Kidney (tissue), 13 donors: ENCODE measurements at regions not wholly inside any gene's neighbourhood (a gene's known extent, or its start where the extent isn't known, plus 50 kb on each side); places are given as distances from the start of the nearest gene placed in this dataset.

Experiments used
- DNase-seq, 5 donors: peaks; one replicate each; pipeline ENCODE4 v3.0.0-alpha.2; 2013 to 2020
- FAIRE-seq: peaks from 2 replicates; lab custom pipeline; 2012; peaks lifted over from hg19 to GRCh38; lab: Jason Lieb, UNC
- H3K27ac ChIP-seq, 2 donors: one replicate each; pipeline ENCODE4 v1.7.0; 2013; ENCODE audit warnings: low read depth in 2 of 2, low read length in 2 of 2, inconsistent platforms in 1 of 2
- H3K27me3 ChIP-seq: one replicate; pipeline ENCODE4 v1.7.1; 2013; ENCODE audit warnings: low read length, inconsistent platforms; ENCODE audit not compliant: control insufficient read depth, insufficient read depth
- H3K36me3 ChIP-seq, 3 donors: one replicate each; pipeline versions ENCODE4 v1.7.0 to v1.7.1; 2013; ENCODE audit warnings: low read length in 3 of 3, control low read depth in 1 of 3, inconsistent platforms in 1 of 3; ENCODE audit not compliant: insufficient read depth in 3 of 3, control insufficient read depth in 2 of 3
- H3K4me1 ChIP-seq, 3 donors: one replicate each; pipeline versions ENCODE4 v1.7.0 to v1.7.1; 2013; ENCODE audit warnings: low read length in 3 of 3, inconsistent platforms in 1 of 3, low read depth in 1 of 3; ENCODE audit not compliant: control insufficient read depth in 2 of 3, insufficient read depth in 2 of 3
- H3K4me3 ChIP-seq, 3 donors: one replicate each; pipeline versions ENCODE4 v1.7.0 to v1.8.1; 2013; ENCODE audit warnings: low read length in 3 of 3, control low read depth in 1 of 3, inconsistent platforms in 1 of 3
- H3K9ac ChIP-seq, 3 donors: one replicate each; pipeline versions ENCODE4 v1.7.0 to v1.7.1; 2013; ENCODE audit warnings: low read length in 3 of 3, control low read depth in 1 of 3, inconsistent platforms in 1 of 3
- H3K9me3 ChIP-seq, 3 donors: one replicate each; pipeline versions ENCODE4 v1.7.0 to v1.7.1; 2013; ENCODE audit warnings: low read length in 3 of 3, control low read depth in 1 of 3, inconsistent platforms in 1 of 3; ENCODE audit not compliant: control insufficient read depth in 2 of 3, insufficient read depth in 1 of 3
- intact Hi-C: fragments of 100-400 bp; cut with DNase I; formaldehyde crosslinking; loops from one replicate; pipeline ENCODE4 v1.11.1; 2022
- TF ChIP-seq, protein P1 (sequence below): IDR thresholded peaks from 3 replicates; pipeline ENCODE4 v1.5.1; 2012; ENCODE audit warnings: mild to moderate bottlenecking, moderate library complexity, borderline replicate concordance; ENCODE audit not compliant: insufficient read depth; ENCODE audit errors: extremely low read depth
- donor health status: control.
- donor health status: control.
- donor health status: control.
- donor health status: control.
- donor health status: control.
- donor health status: DM: yes; HTN: yes; CAD: no.
- donor health status: Normal renal cell carcinoma (clear cell type).

DNA sequence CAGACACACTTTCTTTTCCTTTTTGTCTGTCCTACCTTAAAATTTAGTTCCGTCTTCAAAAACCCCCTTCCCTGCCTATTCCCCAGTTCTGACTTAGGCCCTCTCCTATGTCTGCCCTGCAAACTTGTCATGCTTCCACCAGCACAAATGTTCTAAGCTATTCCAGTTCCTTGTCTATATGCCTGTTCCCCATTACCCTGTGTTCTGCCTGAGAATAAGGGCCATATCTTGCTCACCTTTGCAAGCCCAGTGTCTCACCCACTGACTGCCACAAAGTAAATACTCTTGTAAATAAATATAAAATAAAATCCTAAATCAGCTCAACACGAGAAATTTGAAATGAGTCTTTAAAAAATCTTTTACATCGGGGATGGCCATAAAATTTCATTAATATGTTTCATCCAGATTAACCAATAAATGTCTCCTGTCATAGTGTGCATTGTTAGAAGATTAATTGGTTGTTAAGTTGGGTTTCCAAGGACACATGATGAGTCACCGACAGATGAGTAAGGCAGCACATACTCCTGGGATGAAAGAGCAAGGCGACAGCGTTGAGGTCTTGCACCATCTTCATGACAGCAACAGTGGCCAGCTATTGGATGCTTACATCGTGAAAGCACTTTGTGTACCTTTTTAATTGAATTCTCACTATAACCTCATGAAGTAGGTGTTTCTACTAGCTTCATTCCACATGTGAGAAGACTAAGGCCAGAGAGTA lies 92.6 kb upstream of the NGF start:
- DNase-seq (no peak), FAIRE-seq (no peak)
- no peaks in the 10 kb centered on the region for H3K9me3 ChIP-seq
- no peaks in the 10 kb centered on the region for H3K27me3 ChIP-seq
- no peak overlapping the region for H3K4me3 ChIP-seq
- intact Hi-C loops: no loop called here
- no peak overlapping the region for H3K27ac ChIP-seq
- H3K4me1 ChIP-seq: peaks cover 0 to 6% (median 0%) of the 10 kb centered on the region in 3 donors
- H3K36me3 ChIP-seq: no peaks in the 10 kb centered on the region
- TF ChIP-seq, protein P1, sequence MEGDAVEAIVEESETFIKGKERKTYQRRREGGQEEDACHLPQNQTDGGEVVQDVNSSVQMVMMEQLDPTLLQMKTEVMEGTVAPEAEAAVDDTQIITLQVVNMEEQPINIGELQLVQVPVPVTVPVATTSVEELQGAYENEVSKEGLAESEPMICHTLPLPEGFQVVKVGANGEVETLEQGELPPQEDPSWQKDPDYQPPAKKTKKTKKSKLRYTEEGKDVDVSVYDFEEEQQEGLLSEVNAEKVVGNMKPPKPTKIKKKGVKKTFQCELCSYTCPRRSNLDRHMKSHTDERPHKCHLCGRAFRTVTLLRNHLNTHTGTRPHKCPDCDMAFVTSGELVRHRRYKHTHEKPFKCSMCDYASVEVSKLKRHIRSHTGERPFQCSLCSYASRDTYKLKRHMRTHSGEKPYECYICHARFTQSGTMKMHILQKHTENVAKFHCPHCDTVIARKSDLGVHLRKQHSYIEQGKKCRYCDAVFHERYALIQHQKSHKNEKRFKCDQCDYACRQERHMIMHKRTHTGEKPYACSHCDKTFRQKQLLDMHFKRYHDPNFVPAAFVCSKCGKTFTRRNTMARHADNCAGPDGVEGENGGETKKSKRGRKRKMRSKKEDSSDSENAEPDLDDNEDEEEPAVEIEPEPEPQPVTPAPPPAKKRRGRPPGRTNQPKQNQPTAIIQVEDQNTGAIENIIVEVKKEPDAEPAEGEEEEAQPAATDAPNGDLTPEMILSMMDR: no peak
- no peak overlapping the region for H3K9ac ChIP-seq

DNA sequence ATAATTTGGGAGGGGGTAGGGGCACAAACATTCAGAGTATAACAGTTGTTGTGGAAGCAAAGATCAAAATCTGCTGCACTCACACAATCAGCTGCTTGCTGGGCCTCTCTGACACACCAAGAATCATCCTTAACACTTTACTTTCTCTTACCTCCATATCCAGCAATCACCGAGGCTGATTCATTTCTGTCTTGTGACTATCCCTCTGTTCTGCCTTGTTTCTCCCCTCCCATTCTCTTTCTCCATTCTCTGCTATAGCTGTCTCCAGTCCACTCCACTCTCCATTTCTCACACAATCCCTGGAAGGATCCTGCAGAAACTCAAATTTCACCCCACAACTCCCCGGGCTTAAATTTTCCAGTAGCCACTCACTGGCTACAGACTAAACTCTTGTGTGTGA lies 91.8 kb upstream of the NGF start:
- H3K36me3 ChIP-seq: no peaks in the 10 kb centered on the region
- intact Hi-C loops: no loop called here
- no peak overlapping the region for H3K27ac ChIP-seq
- TF ChIP-seq, protein P1: no peak
- FAIRE-seq (no peak), DNase-seq (no peak)
- H3K27me3 ChIP-seq: no peaks in the 10 kb centered on the region
- no peaks in the 10 kb centered on the region for H3K9me3 ChIP-seq
- no peak overlapping the region for H3K4me3 ChIP-seq
- H3K9ac ChIP-seq: no peak overlapping the region
- H3K4me1 ChIP-seq: peaks cover 0 to 6% (median 0%) of the 10 kb centered on the region in 3 donors

DNA sequence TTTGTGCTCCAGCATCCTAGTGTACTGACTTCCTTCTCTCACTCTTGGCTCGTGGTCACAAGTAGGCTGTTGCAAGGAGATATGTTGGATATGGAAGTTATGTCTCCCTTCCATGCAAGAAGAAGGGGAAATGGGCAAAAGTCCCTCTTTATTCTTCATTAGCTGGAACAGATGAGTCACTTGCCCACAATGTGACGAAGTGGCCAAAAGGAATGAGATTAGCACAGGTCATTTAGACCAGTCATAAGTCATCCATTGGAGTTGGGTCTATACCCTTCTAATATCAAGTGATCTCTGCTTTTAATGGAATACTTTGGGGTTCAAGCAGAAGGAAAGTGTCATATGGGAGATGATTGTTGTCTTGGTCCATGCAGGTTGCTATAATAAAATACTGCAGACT lies 91.2 kb upstream of the NGF start:
- no peaks in the 10 kb centered on the region for H3K27me3 ChIP-seq
- no peaks in the 10 kb centered on the region for H3K9me3 ChIP-seq
- H3K36me3 ChIP-seq: no peaks in the 10 kb centered on the region
- peaks cover 0 to 3% (median 0%) of the 10 kb centered on the region in 3 donors for H3K4me1 ChIP-seq
- H3K4me3 ChIP-seq: no peak overlapping the region
- intact Hi-C loops: no loop called here
- H3K9ac ChIP-seq: no peak overlapping the region
- no peak overlapping the region for H3K27ac ChIP-seq
- TF ChIP-seq, protein P1: no peak
- FAIRE-seq: no peak
- no peak for DNase-seq

DNA sequence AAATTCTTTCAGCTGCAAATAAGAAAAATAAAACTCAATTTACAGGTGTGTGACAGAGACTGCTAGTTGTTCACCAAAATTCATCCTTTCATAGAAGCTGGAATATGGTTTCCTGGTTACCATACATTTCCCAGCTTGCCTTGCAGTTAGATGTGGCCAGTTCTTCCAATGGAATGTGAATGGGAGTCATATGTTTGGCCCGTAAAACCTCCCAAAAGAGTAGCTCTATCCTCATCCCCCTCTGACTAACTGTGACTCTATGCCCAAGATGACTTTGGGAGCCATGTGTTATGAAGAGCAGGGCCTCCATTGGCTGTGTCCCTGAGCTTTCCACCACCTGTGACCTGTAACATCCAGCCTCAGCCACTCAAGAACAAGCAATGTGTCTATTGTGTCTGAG lies 90.6 kb upstream of the NGF start:
- TF ChIP-seq, protein P1: no peak
- Histone ChIP-seq H3K9ac (no peak overlapping the region), H3K27me3 (no peaks in the 10 kb centered on the region), H3K9me3 (no peaks in the 10 kb centered on the region), H3K27ac (no peak overlapping the region), H3K36me3 (no peaks in the 10 kb centered on the region), H3K4me3 (no peak overlapping the region), H3K4me1 (peaks cover 0 to 2% (median 0%) of the 10 kb centered on the region in 3 donors)
- intact Hi-C loops: no loop called here
- no peak for FAIRE-seq
- DNase-seq: no peak
